OCI-LY1 (cell line): ENCODE measurements at regions not wholly inside any gene's neighbourhood (a gene's known extent, or its start where the extent isn't known, plus 50 kb on each side); places are given as distances from the start of the nearest gene placed in this dataset.

ENCODE experiments used
- H2AFZ ChIP-seq: fragments of 200-600 bp; sonication (generic), shearing (Covaris generic); 2 replicates; pipeline ENCODE4 v1.6.0; 2014; ENCODE audit warnings: antibody characterized with exemption, mild to moderate bottlenecking, low read length
- H3F3A ChIP-seq: fragments of 200-600 bp; sonication (generic), shearing (Covaris generic); 2 replicates; pipeline ENCODE4 v1.6.0; 2014; ENCODE audit warnings: mild to moderate bottlenecking, antibody characterized with exemption, low read length, moderate library complexity; ENCODE audit not compliant: insufficient read depth
- H3K27ac ChIP-seq: fragments of 200-600 bp; sonication (generic); 2 replicates; pipeline ENCODE4 v1.5.1; 2014; ENCODE audit warnings: low read length, mixed run types, mild to moderate bottlenecking, low read depth; ENCODE audit not compliant: poor library complexity, severe bottlenecking
- H3K27me3 ChIP-seq: fragments of 200-600 bp; sonication (generic); 2 replicates; pipeline ENCODE4 v1.6.0; 2014; ENCODE audit warnings: antibody characterized with exemption, mild to moderate bottlenecking, low read length, moderate library complexity; ENCODE audit not compliant: insufficient read depth
- H3K36me3 ChIP-seq: fragments of 200-600 bp; sonication (generic); 2 replicates; pipeline ENCODE4 v1.6.1; 2014; ENCODE audit warnings: mild to moderate bottlenecking, antibody characterized with exemption, low read length, moderate library complexity, mixed read lengths; ENCODE audit not compliant: insufficient read depth
- H3K4me1 ChIP-seq: fragments of 200-600 bp; sonication (generic); 2 replicates; pipeline ENCODE4 v1.5.1; 2014; ENCODE audit warnings: mild to moderate bottlenecking, low read length, moderate library complexity; ENCODE audit not compliant: insufficient read depth, severe bottlenecking
- H3K4me2 ChIP-seq: fragments of 200-600 bp; sonication (generic), shearing (Covaris generic); 2 replicates; pipeline ENCODE4 v1.6.1; 2014; ENCODE audit warnings: low read length
- H3K4me3 ChIP-seq: fragments of 200-600 bp; sonication (generic); 2 replicates; pipeline ENCODE4 v1.5.1; 2014; ENCODE audit warnings: low read length, low read depth, mild to moderate bottlenecking, mixed read lengths; ENCODE audit not compliant: poor library complexity, severe bottlenecking
- H3K79me2 ChIP-seq: fragments of 200-600 bp; shearing (Covaris generic); 2 replicates; pipeline ENCODE4 v1.6.1; 2016; ENCODE audit warnings: mixed run types, low read length, mixed read lengths; ENCODE audit not compliant: insufficient read depth
- H3K9ac ChIP-seq: fragments of 200-600 bp; sonication (generic), shearing (Covaris generic); 2 replicates; pipeline ENCODE4 v1.6.1; 2014; ENCODE audit warnings: mild to moderate bottlenecking, low read length, mixed read lengths
- H3K9me2 ChIP-seq: fragments of 200-600 bp; sonication (generic), shearing (Covaris generic); 2 replicates; pipeline ENCODE4 v1.6.1; 2014; ENCODE audit warnings: low read depth, mild to moderate bottlenecking, low read length, mixed read lengths
- H3K9me3 ChIP-seq: fragments of 200-600 bp; shearing (Covaris generic); 2 replicates; pipeline ENCODE4 v1.6.1; 2014; ENCODE audit warnings: low read length, mixed read lengths
- H4K20me1 ChIP-seq: fragments of 200-600 bp; sonication (generic), shearing (Covaris generic); 2 replicates; pipeline ENCODE4 v1.6.0; 2016; ENCODE audit warnings: mild to moderate bottlenecking, low read length; ENCODE audit not compliant: insufficient read depth
- CTCF ChIP-seq: fragments of 200-600 bp; sonication (generic), shearing (Covaris generic); IDR thresholded peaks from 2 replicates; pipeline ENCODE4 v1.5.1; 2017; ENCODE audit warnings: mild to moderate bottlenecking, antibody characterized with exemption, low read length, moderate library complexity, mixed read lengths
- EZH2 ChIP-seq: fragments of 200-600 bp; sonication (generic), shearing (Covaris generic); IDR thresholded peaks from 2 replicates; pipeline ENCODE4 v1.8.0; 2017; ENCODE audit warnings: borderline replicate concordance, mixed run types, mild to moderate bottlenecking, antibody characterized with exemption, low read length, moderate library complexity, mixed read lengths

GRCh38 chr11:15654451-15654850, 539.7 kb downstream of the INSC start:
- Histone ChIP-seq H3F3A (no peaks in the 10 kb centered on the region), H3K27ac (no peak overlapping the region), H3K9me2 (no peaks in the 10 kb centered on the region), H3K4me2 (no peak overlapping the region), H3K36me3 (no peaks in the 10 kb centered on the region), H3K9ac (no peak overlapping the region), H3K4me3 (no peak overlapping the region), H3K4me1 (peaks cover 4% of the 10 kb centered on the region), H3K27me3 (no peaks in the 10 kb centered on the region), H4K20me1 (no peaks in the 10 kb centered on the region), H3K79me2 (no peaks in the 10 kb centered on the region), H3K9me3 (no peaks in the 10 kb centered on the region), H2AFZ (no peak overlapping the region)
- TF ChIP-seq CTCF, result no peak
- TF ChIP-seq EZH2, result no peak

DNA sequence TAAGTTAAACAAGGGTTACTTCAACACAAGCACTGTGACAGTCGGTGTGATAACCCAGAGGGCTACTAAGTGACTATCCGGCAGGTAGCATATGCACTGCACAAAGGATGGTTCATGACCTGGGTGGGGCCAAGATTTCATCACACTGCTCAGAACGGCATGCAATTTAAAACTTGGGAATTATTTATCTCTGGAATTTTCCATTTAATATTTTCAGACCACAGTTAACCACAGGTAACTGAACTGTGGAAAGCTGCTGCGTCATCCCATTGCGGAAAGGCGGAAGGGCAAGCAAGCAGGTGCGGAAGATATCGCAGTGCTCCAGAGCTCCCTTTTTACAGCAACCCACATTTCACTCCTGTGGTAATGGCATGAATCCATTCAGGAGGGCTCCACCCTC, 540.8 kb downstream of the INSC start:
- Histone ChIP-seq H3K36me3 (no peaks in the 10 kb centered on the region), H3K9ac (no peak overlapping the region), H3K9me3 (no peaks in the 10 kb centered on the region), H4K20me1 (no peaks in the 10 kb centered on the region), H3K27ac (no peak overlapping the region), H3K4me1 (no peaks in the 10 kb centered on the region), H3K79me2 (no peaks in the 10 kb centered on the region), H3K4me3 (no peak overlapping the region), H3K27me3 (no peaks in the 10 kb centered on the region), H3K4me2 (no peak overlapping the region), H3K9me2 (no peaks in the 10 kb centered on the region), H3F3A (no peaks in the 10 kb centered on the region), H2AFZ (no peak overlapping the region)
- no peak for TF ChIP-seq EZH2
- TF ChIP-seq CTCF, result no peak

DNA sequence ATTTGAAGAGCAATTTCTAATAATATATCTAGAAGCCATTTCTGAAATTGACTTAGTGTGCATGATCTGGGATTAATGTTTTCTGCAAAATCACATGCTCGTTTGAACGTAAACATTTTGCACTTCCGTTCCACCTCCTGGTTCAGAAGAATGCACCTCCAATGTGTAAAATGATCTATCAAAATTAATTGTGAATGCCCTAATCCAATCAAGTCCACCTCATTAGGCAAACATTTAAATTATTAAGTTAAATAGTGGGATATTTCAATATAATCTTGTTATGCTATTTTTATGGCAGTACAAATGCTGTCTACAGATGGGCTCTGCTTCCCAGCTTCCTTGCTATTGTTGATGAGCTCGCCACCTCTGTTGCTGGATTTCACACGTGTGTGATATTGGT, 542.5 kb downstream of the INSC start:
- H2AFZ ChIP-seq, result no peak overlapping the region
- H3K27me3 ChIP-seq, result no peaks in the 10 kb centered on the region
- H3K79me2 ChIP-seq, result no peaks in the 10 kb centered on the region
- no peaks in the 10 kb centered on the region for H3K4me1 ChIP-seq
- no peak overlapping the region for H3K27ac ChIP-seq
- TF ChIP-seq CTCF (no peak), EZH2 (no peak)
- H3K4me2 ChIP-seq, result no peak overlapping the region
- H3K9ac ChIP-seq, result no peak overlapping the region
- no peaks in the 10 kb centered on the region for H3F3A ChIP-seq
- no peaks in the 10 kb centered on the region for H3K9me2 ChIP-seq
- no peaks in the 10 kb centered on the region for H4K20me1 ChIP-seq
- no peaks in the 10 kb centered on the region for H3K36me3 ChIP-seq
- H3K4me3 ChIP-seq, result no peak overlapping the region
- H3K9me3 ChIP-seq, result no peaks in the 10 kb centered on the region
